Esophagus squamous epithelium (tissue), 5 donors: ENCODE measurements at regions not wholly inside any gene's neighbourhood (a gene's known extent, or its start where the extent isn't known, plus 50 kb on each side); places are given as distances from the start of the nearest gene placed in this dataset.
"Not testable (repeated sequence)": the region's sequence is repeated elsewhere in the genome, so short reads cannot be mapped to it uniquely, and the experiment has no call there.

Experiments
- DNase-seq: peaks from one replicate; lab custom pipeline; 2025; lab: John Stamatoyannopoulos, UW
- H3K27ac ChIP-seq, 4 donors: fragments of 200-600 bp; sonication (generic); one replicate each; pipeline ENCODE4 v1.5.1; 2016 to 2019; ENCODE audit warnings: mild to moderate bottlenecking in 1 of 4
- H3K27me3 ChIP-seq, 4 donors: fragments of 200-600 bp; sonication (generic); 1 replicate in 3 of 4; 2 replicates in 1 of 4; pipeline versions ENCODE4 v1.5.1 to v1.6.0; 2017 to 2021; ENCODE audit warnings: antibody characterized with exemption in 1 of 4
- H3K36me3 ChIP-seq, 3 donors: fragments of 200-600 bp; sonication (generic); one replicate each; pipeline ENCODE4 v1.5.1; 2016 to 2019
- H3K4me1 ChIP-seq, 3 donors: fragments of 200-600 bp; sonication (generic); one replicate each; pipeline ENCODE4 v1.5.1; 2017 to 2019
- H3K4me3 ChIP-seq, 4 donors: fragments of 200-600 bp; sonication (generic); 1 replicate in 3 of 4; 2 replicates in 1 of 4; pipeline ENCODE4 v1.5.1; 2016 to 2019; ENCODE audit warnings: mild to moderate bottlenecking in 2 of 4, moderate library complexity in 1 of 4
- H3K9me3 ChIP-seq, 3 donors: fragments of 200-600 bp; sonication (generic); one replicate each; pipeline ENCODE4 v1.5.1; 2016 to 2019
- POLR2A ChIP-seq, 4 donors: fragments of 450-650 bp; IDR thresholded peaks; one replicate each; pipeline ENCODE4 v1.6.1; 2017; ENCODE audit warnings: antibody characterized with exemption in 4 of 4, mild to moderate bottlenecking in 4 of 4, moderate library complexity in 3 of 4
- WGBS, 2 donors: methylation state at CpG; one replicate each; pipeline ENCODE4 v1.1.5; 2018; 5-methylcytosine and 5-hydroxymethylcytosine counted together
- intact Hi-C: fragments of 100-400 bp; cut with DNase I; formaldehyde crosslinking; loops from one replicate; pipeline ENCODE4 v1.15.0; 2022
- TF ChIP-seq, protein P1 (sequence below), 6 experiments: fragments of 450-650 bp in 4 of 6; fragments of 200-600 bp in 2 of 6; sonication (generic) in 2 of 6; IDR thresholded peaks; one replicate each; pipeline ENCODE4 v1.5.1; 2016 to 2019; ENCODE audit warnings: antibody characterized with exemption in 6 of 6, mild to moderate bottlenecking in 4 of 6, moderate library complexity in 4 of 6
- donor health status: DM: yes; HTN: yes; CAD: no.

DNA sequence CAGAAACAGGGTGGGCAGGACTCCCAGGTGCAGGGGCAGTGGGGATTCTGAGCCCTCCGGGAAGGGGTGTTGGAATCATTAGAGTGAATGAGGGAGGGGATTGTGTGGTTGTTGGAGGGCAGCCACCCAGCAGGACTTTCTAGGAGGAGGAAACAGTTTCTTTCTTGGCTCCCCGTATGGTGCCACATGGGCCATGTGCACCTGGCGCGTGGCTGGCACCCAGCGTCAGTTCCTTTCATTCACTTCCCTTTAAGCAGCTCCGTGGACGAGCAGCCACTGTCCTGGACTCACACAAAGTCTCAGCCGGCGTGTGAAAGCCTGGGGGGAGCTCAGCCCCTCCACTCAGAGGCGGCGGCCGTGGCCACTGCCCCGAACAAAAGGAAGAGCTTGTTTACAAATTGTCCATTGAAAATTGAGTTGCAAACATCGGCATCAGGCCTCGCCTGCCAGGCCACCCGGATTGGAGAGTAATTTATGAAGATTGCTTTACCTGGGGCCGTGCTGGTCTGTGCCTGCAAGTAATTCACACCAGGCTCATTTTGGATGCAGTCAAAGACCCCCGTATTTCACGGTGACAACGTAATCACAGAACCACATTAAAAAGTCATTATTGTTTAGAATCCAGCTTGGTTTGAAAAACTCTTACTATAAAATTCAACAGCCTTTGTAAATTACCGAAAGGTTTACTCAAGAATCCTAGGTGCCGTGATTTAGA lies 101.7 kb upstream of the C14orf180 start:
- H3K9me3 ChIP-seq = peaks cover 0 to 13% (median 4%) of the 10 kb centered on the region in 3 donors
- 60 to 63% methylated on average over 15 to 17 of the region's 22 CpGs for WGBS, 2 donors
- H3K27me3 ChIP-seq = peaks cover 0 to 36% (median 0%) of the 10 kb centered on the region in 4 donors
- H3K4me3 ChIP-seq = no peak overlapping the region
- no peaks in the 10 kb centered on the region for H3K4me1 ChIP-seq
- intact Hi-C loops = no loop called here
- DNase-seq = no peak
- TF ChIP-seq, protein P1, sequence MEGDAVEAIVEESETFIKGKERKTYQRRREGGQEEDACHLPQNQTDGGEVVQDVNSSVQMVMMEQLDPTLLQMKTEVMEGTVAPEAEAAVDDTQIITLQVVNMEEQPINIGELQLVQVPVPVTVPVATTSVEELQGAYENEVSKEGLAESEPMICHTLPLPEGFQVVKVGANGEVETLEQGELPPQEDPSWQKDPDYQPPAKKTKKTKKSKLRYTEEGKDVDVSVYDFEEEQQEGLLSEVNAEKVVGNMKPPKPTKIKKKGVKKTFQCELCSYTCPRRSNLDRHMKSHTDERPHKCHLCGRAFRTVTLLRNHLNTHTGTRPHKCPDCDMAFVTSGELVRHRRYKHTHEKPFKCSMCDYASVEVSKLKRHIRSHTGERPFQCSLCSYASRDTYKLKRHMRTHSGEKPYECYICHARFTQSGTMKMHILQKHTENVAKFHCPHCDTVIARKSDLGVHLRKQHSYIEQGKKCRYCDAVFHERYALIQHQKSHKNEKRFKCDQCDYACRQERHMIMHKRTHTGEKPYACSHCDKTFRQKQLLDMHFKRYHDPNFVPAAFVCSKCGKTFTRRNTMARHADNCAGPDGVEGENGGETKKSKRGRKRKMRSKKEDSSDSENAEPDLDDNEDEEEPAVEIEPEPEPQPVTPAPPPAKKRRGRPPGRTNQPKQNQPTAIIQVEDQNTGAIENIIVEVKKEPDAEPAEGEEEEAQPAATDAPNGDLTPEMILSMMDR (IDR thresholded peaks at IDR 0.05) = no peak
- TF ChIP-seq POLR2A (IDR thresholded peaks at IDR 0.05) = no peak
- no peaks in the 10 kb centered on the region for H3K36me3 ChIP-seq
- no peak overlapping the region for H3K27ac ChIP-seq

- intact Hi-C loops = no loop called here
- H3K27me3 ChIP-seq = peaks cover 0 to 33% (median 0%) of the 10 kb centered on the region in 4 donors
Observed at GRCh38 chr14:104478656-104479055, 100.9 kb upstream of the C14orf180 start.

DNA sequence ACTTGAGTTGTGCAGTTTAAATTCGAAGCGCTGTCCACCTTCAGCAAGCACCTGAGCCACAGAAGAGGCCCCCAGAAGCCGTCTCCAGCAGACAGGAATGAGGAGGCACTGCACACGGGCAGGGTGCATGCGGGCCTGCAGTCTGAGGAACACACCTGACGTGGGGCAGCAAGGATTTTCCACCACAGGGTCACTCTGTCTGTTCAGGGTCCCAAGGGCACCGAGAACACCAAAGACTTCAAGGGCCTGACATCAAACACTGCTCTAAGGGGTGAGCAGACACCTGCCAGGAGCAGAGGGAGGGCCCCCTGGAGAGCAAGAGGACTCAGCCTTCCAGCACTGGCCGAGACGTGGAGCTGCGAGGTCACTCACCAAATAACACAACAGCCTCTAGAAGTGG lies 99.7 kb upstream of the C14orf180 start:
- TF ChIP-seq, protein P1 (IDR thresholded peaks at IDR 0.05) = no peak
- TF ChIP-seq POLR2A (IDR thresholded peaks at IDR 0.05) = no peak
- Histone ChIP-seq H3K36me3 (no peaks in the 10 kb centered on the region), H3K4me1 (no peaks in the 10 kb centered on the region), H3K27me3 (peaks cover 0 to 25% (median 0%) of the 10 kb centered on the region in 4 donors), H3K4me3 (no peak overlapping the region), H3K9me3 (peaks cover 0 to 13% (median 4%) of the 10 kb centered on the region in 3 donors), H3K27ac (no peak overlapping the region)
- WGBS, 2 donors = 64 to 81% methylated on average over 5 to 9 of the region's 10 CpGs
- DNase-seq = no peak
- intact Hi-C loops = no loop called here

More at GRCh38 chr14:104478656-104479055, 100.9 kb upstream of the C14orf180 start:
- DNase-seq = no peak
- no peak overlapping the region for H3K4me3 ChIP-seq
- H3K9me3 ChIP-seq = peaks cover 0 to 13% (median 4%) of the 10 kb centered on the region in 3 donors
- no peaks in the 10 kb centered on the region for H3K36me3 ChIP-seq
- no peaks in the 10 kb centered on the region for H3K4me1 ChIP-seq
- H3K27ac ChIP-seq = no peak overlapping the region
- WGBS, 2 donors = 100% methylated on average over 1 of the region's 7 CpGs
- TF ChIP-seq, protein P1 (IDR thresholded peaks at IDR 0.05) = no peak
- TF ChIP-seq POLR2A (IDR thresholded peaks at IDR 0.05) = no peak

DNA sequence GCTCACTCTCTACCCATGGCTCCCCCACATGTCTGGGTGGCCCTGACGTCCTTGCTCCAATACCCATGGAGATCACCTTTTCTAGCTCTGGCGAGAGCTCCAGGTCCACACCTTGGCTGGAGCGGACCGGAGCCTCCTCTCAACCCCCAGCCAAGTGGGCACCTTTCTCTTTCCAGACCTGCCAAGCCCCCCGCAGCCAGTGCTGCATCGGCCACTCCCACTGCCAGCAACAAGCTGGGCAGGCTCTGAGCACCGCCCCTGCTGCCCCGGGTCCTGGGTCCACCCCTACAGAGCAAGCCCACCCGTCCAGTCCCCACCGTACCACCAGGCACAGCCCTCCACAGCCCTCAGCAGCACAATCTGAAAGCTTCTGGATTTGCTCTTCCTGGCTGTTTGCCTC lies 98.2 kb upstream of the C14orf180 start:
- no peak for TF ChIP-seq POLR2A (IDR thresholded peaks at IDR 0.05)
- DNase-seq = no peak
- WGBS, 2 donors = 85 to 87% methylated on average over 4 to 8 of the region's 10 CpGs
- Histone ChIP-seq H3K4me1 (no peaks in the 10 kb centered on the region), H3K9me3 (peaks cover 0 to 13% (median 4%) of the 10 kb centered on the region in 3 donors), H3K4me3 (no peak overlapping the region), H3K36me3 (no peaks in the 10 kb centered on the region), H3K27me3 (peaks cover 0 to 32% (median 0%) of the 10 kb centered on the region in 4 donors), H3K27ac (no peak overlapping the region)
- intact Hi-C loops = no loop called here

GRCh38 chr14:104482017-104482416 lies 97.5 kb upstream of the C14orf180 start:
- intact Hi-C loops, DNase-seq, H3K36me3 ChIP-seq, H3K4me1 ChIP-seq, H3K27ac ChIP-seq, H3K4me3 ChIP-seq: not testable (repeated sequence)
- H3K9me3 ChIP-seq = peaks cover 0 to 13% (median 4%) of the 10 kb centered on the region in 3 donors
- WGBS, 2 donors = 81 to 82% methylated on average over 9 of the region's 9 CpGs
- peaks cover 0 to 33% (median 0%) of the 10 kb centered on the region in 4 donors for H3K27me3 ChIP-seq

DNA sequence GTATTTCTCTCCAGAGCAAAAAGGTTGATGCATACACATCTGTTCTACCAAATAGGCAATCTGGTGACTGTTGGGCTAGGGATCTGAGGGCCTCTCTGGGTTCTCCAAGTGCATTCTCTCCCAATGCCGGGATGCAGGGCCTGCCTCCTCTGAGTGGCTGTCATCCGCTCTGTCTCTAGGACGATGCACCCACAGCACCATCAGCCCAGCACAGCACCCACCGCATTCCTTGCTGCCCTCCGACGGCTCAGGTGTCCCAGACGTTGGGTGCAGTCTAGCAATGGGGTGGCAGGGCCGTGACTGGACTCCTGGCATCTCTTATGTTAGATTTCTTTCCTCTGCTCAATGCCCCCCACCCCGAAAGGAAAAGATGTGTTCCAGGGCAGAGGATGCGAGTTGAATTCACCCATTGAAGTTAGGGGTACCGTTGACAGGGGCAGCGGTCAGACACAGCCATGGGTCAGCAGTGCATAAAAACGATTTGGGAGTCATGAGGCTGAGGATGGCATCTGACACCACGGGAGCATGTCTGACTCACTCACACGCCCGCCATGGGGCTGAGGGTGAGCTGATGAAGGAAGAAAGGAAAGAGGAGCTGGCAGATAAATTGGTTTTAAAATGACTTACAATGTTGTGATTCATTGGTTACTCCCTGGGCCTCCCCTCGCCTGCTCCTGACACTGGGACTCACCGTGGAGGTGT lies 93.2 kb upstream of the C14orf180 start:
- Histone ChIP-seq H3K27ac (no peak overlapping the region), H3K4me1 (no peaks in the 10 kb centered on the region), H3K36me3 (no peaks in the 10 kb centered on the region), H3K9me3 (peaks cover 0 to 9% (median 4%) of the 10 kb centered on the region in 3 donors), H3K27me3 (peaks cover 0 to 43% (median 0%) of the 10 kb centered on the region in 4 donors), H3K4me3 (no peak overlapping the region)
- DNase-seq = no peak
- TF ChIP-seq, protein P1 (IDR thresholded peaks at IDR 0.05) = no peak
- TF ChIP-seq POLR2A (IDR thresholded peaks at IDR 0.05) = no peak
- WGBS, 2 donors = 74 to 79% methylated on average over 14 to 16 of the region's 18 CpGs
- intact Hi-C loops = no loop called here
